OCI-LY1 (cell line): ENCODE measurements at regions not wholly inside any gene's neighbourhood (a gene's known extent, or its start where the extent isn't known, plus 50 kb on each side); places are given as distances from the start of the nearest gene placed in this dataset.

Source experiments
- EZH2 ChIP-seq: fragments of 200-600 bp; sonication (generic), shearing (Covaris generic); IDR thresholded peaks from 2 replicates; pipeline ENCODE4 v1.8.0; 2017; ENCODE audit warnings: borderline replicate concordance, mixed run types, mild to moderate bottlenecking, antibody characterized with exemption, low read length, moderate library complexity, mixed read lengths
- TF ChIP-seq, protein P1 (sequence below): fragments of 200-600 bp; sonication (generic), shearing (Covaris generic); IDR thresholded peaks from 2 replicates; pipeline ENCODE4 v1.5.1; 2017; ENCODE audit warnings: mild to moderate bottlenecking, antibody characterized with exemption, low read length, moderate library complexity, mixed read lengths

DNA sequence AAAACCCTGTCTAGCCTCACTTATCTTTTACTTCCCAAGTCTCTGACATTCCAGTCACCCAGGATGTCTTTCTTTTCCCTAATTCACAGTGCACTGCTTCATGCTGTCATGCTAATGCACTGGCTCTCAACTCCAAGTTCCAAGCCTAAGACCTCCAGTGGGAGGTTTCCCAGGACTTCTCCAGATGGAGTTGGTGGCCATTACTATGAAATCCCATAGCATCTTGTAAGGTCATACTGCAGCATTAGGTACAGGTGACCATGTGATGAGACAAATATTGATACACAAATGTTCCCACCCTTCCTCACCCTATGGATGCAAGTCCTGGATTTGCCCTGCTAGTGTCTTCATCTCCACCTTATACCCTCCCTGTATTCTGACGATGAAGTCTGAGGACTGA lies 138.6 kb upstream of the PRICKLE2 start:
- TF ChIP-seq, protein P1, sequence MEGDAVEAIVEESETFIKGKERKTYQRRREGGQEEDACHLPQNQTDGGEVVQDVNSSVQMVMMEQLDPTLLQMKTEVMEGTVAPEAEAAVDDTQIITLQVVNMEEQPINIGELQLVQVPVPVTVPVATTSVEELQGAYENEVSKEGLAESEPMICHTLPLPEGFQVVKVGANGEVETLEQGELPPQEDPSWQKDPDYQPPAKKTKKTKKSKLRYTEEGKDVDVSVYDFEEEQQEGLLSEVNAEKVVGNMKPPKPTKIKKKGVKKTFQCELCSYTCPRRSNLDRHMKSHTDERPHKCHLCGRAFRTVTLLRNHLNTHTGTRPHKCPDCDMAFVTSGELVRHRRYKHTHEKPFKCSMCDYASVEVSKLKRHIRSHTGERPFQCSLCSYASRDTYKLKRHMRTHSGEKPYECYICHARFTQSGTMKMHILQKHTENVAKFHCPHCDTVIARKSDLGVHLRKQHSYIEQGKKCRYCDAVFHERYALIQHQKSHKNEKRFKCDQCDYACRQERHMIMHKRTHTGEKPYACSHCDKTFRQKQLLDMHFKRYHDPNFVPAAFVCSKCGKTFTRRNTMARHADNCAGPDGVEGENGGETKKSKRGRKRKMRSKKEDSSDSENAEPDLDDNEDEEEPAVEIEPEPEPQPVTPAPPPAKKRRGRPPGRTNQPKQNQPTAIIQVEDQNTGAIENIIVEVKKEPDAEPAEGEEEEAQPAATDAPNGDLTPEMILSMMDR: no peak
- no peak for TF ChIP-seq EZH2
